ENCODE measurements at regions not wholly inside any gene's neighbourhood (a gene's known extent, or its start where the extent isn't known, plus 50 kb on each side); places are given as distances from the start of the nearest gene placed in this dataset.
"Not testable (repeated sequence)": the region's sequence is repeated elsewhere in the genome, so short reads cannot be mapped to it uniquely, and the experiment has no call there.

DNA sequence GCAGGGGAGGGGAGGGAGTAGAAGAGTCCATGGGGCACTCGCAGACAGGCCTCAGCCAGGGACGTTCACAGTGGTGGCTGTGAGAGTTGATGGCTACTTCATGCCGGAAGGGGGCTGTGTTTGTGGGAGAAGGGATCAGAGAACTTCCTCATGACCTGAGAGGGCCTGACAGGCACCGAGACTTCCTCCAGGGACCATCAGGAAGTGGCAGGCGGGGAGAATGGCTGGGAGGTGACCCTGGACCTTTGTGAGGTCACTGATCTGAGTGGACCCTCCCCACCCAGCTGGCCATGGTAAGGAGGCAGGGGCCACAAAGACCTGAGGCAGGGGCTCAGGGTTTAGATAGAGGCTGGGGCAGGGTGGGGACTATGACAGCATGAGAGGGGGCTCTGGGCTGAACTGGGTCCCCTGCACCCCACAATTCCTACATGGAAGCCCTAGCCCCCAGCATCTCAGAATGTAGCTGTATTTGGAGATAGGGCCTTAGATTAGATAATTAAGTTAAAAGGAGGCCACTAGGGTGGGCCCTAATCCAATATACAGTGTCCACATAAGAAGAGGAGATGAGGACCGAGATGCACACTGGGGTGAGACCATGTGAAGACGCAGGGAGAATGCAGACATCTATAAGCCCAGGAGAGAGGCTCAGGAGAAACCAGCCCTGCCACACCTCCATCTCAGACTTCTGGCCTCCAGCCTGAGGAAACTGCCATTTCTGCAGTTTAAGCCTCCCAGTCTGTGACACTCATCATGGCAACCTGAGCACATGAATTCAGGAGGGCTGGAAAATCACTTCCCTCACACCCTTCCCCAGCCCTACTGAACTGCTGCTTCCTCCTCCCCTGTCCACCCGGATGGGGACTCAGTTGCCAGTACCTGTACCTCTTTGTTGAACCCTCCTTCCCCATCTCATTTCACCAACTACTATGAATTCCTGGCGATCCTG, 273.9 kb upstream of the ZNF32 start:
- DNase-seq = no peak

GRCh38 chr10:43921881-43922280, 273.2 kb upstream of the ZNF32 start:
- DNase-seq = no peak

DNA sequence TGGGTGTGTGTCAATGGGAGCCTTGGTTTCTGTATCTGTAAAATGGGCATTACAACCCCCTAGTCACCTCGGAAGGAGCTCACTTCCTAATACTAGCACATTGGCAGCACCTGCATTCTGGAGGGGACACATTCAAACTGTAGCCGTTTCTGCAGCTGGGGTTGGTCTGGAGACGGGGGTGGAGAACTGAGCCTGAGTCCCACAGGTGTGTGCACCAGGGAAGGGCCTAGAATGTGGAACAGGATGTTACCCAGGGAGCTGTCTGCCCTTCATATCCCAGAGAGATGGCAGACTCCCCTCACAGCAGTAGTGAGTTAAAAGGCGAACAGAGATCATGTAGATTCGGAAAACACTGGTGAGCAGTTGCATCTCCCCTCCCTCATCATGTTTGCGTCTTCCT, 272.8 kb upstream of the ZNF32 start:
- no peak for DNase-seq

GRCh38 chr10:43920236-43920758, 271.6 kb upstream of the ZNF32 start:
- not testable (repeated sequence) for DNase-seq

DNA sequence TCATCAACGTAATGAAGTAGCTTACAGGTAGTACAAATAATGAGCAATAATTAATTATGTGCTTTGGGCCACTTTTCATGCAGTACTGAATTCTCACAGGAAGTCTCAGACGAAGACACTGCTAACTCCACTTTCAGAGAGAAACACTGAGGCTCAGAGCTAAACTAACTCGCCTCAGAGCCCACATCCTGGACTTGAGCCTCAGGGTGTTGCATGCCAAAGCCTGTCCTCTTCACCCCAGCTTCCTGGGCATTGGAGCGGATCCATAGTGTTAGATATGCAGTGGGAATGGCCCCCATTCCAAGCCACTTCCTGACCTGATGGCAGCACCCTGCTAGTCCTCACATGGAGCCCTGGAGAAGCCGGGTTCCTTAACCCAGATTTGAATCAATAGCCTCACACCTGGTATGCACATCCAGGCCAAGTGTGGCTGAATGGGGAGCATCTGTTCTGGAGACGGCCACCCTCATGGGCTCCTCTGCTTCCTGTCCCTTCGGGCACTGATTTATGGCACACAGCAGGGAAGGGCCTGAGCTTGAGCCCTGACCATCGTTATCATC, 265.1 kb upstream of the ZNF32 start:
- no peak for DNase-seq

GRCh38 chr10:43912469-43912868, 263.8 kb upstream of the ZNF32 start:
- DNase-seq = no peak

DNA sequence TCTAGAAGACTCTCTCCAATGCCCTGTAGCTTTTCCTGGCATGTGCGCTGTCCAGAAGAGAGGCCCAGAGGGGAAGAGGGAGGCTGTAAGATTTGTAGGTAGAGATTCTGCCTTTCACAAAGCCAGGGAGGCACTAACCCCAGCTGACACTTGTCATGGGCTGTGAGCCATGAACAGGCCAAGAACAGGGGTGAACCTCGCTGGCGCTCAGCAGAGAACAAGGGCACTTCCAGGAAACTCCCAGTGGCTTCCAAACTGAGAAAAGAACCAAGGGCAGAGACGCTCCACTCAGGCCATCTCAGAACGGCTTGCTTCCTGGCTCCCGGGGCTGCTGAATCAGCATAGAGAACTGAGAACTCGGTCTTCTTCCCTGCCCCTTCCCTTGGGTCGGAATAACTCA, 257.8 kb upstream of the ZNF32 start:
- no peak for DNase-seq

GRCh38 chr10:43905512-43906236, 257.0 kb upstream of the ZNF32 start:
- DNase-seq = no peak

DNA sequence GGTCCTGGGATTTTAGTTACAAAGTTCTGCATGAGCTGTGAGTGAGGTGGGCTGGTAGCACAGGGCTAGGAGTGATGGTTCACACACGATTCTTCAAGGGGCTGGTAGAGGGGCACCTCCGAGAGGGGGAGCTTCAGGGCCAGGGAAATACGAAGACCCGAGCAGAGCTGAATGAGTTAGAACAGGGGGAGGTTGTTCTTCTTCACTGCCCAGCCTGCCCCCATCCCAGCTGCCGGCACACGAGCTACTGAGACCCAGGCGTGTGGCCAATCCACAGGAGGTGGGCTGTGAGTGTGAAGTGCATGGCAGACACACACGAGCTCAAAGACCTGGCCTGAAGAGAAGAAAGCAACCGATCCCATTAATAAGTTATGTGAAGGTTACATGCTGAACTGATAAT, 256.2 kb upstream of the ZNF32 start:
- no peak for DNase-seq

DNA sequence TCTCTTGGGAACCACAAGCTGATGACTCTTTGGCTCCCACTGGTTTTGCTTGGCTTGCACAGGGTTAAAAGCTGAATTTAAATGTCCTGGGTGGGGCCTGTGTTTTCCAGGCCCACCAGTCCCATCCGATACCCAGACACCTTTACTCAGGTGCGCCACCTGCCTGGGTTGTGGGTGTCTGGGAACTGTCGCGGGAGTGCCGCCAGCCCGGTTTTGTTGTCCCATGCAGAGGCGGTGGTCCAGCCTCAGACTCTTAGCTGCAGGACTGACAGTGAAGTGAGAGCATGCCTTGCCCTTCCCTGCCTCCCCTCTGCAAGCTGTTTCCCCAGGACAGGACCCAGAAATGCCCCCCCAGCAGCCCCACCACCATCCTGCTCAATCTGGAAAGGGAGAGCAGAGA, 255.6 kb upstream of the ZNF32 start:
- no peak for DNase-seq

DNA sequence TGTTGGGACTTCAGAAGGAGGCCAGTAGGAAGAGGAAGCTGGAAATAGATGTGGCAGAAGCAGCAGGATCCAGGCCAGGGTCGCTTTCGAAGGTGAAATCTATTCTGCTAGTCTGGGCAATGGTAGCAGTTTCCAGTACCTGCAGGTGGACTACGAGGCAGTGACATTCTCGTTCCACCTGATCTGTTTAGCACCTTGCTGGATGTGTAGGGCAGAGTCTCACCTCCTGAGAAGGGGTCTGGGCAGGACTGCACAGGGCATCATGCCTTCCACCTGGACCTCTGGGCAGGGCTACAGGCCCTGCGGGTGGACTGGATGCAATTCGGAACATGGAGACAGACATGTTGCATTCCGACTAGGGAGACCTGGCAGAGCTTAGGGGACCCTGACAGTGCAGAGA, 254.8 kb upstream of the ZNF32 start:
- DNase-seq = no peak

DNA sequence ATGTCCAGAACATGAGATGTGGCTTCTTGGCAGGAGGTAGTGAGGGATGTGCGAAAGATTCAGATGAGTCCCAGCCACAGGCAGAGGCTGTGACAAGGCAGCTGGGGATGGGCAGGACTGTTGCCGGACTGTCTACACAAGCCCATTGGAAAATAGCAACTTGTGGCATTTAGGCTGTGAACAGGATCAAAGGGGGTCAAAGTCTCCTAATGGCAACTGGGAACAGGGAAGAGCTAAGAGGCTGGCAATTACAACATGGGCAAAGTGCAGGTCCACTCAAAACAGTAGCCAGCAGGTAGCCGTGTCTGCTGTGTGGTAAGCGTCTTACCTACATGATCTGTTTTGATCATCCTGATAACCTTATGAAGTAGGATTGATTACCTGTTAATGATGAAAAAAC, 254.2 kb upstream of the ZNF32 start:
- no peak for DNase-seq

- DNase-seq = no peak
Observed at GRCh38 chr10:43901744-43902504, 253.2 kb upstream of the ZNF32 start.

GRCh38 chr10:43901302-43901701, 252.6 kb upstream of the ZNF32 start:
- no peak for DNase-seq

- no peak for DNase-seq
Observed at GRCh38 chr10:43900571-43900970, 251.9 kb upstream of the ZNF32 start.

DNA sequence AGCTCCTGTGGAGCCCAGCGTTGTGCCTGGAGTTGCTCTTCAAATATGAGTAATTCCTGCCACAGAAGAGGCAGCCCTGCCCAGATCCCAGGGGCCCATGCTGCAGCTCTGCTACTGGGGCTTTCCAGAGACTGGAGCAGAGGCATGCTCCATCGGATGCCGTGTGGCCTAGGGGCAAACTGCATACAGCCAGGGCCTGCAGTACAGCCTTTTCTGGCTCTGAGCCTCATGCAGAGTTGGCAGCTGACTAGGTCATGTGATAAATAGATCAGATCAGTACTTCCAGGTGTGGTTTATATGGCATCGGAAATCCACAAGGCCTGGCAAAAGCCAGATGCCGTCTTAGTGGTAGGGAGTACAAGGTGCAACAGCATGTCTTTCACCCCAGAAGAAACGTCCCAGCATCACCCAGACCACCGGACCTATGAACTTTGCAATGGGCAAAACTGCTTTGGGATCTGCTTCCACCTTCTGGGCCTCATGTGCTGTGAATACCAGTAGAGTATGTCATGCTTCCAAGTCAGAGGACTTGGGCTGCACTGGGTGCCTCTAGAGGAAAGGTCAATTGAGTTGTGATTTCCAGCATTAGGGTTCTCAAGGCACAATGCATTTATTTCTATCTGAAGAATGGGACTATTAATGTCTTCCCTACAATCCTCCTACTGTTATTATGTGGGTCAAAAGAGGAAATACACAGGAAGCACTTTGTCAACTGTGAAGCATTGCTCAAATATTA, 250.7 kb upstream of the ZNF32 start:
- DNase-seq = no peak

DNA sequence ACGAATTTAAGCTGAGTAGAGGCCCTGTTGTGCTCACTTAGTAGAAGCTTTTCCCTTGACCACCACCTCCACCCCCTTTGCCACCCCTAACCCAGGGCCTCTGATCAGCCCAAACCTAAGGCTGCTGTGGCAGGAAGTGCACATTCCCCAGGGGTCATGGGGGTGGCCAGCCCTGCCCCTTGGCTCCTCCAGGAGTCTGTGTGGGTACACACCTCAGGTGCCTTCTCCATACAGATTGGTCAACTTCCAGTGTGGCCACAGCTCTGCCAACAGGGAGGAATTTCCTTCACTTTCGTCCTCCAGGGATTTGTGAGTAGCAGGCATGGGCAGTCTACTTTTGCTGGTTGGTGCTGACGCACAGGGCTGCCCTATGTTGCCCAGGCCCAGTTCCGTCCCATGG, 249.9 kb upstream of the ZNF32 start:
- no peak for DNase-seq

GRCh38 chr10:43897765-43898419, 249.2 kb upstream of the ZNF32 start:
- DNase-seq = no peak

- no peak for DNase-seq
Observed at GRCh38 chr10:43892062-43892770, 243.5 kb upstream of the ZNF32 start.

GRCh38 chr10:43891241-43891640, 242.6 kb upstream of the ZNF32 start:
- DNase-seq = no peak

DNA sequence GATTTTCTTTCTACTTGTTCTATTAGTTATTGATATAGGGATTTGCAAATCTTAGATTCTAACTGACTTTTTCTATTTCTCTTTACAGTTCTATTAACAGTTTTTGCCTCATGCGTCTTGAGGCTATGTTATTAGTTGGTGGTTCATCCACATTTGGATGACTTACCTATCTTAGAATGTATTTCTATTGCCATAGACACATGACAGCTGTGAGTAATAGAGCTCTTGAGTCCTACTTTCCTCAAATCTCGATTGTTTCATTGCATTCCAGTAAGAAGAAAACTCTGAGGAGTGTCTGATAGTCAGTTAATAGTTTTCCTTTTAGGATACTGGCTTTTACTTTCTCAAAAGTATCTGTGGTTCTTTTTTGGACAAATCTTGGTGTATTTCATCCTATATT, 241.4 kb upstream of the ZNF32 start:
- no peak for DNase-seq
